DOHH2 (cell line): ENCODE measurements at regions not wholly inside any gene's neighbourhood (a gene's known extent, or its start where the extent isn't known, plus 50 kb on each side); places are given as distances from the start of the nearest gene placed in this dataset.

Experiments
- H3F3A ChIP-seq: fragments of 200-600 bp; sonication (generic), shearing (Covaris generic); 2 replicates; pipeline ENCODE4 v1.6.0; 2016; ENCODE audit warnings: antibody characterized with exemption, mild to moderate bottlenecking; ENCODE audit not compliant: control insufficient read depth, insufficient read depth
- H3K27ac ChIP-seq: fragments of 200-600 bp; sonication (generic); 2 replicates; pipeline ENCODE4 v1.5.1; 2014; ENCODE audit warnings: low read depth, mild to moderate bottlenecking, low read length, moderate library complexity
- H3K27me3 ChIP-seq: fragments of 200-600 bp; sonication (generic); 2 replicates; pipeline ENCODE4 v1.6.1; 2014; ENCODE audit warnings: mild to moderate bottlenecking, low read length, mixed read lengths; ENCODE audit not compliant: control insufficient read depth
- H3K36me3 ChIP-seq: fragments of 200-600 bp; sonication (generic); 2 replicates; pipeline ENCODE4 v1.6.1; 2014; ENCODE audit warnings: mild to moderate bottlenecking, low read length, moderate library complexity, mixed read lengths; ENCODE audit not compliant: control insufficient read depth
- H3K4me1 ChIP-seq: fragments of 200-600 bp; sonication (generic); 2 replicates; pipeline ENCODE4 v1.6.1; 2014; ENCODE audit warnings: mild to moderate bottlenecking, low read length, mixed read lengths; ENCODE audit not compliant: control insufficient read depth
- H3K4me2 ChIP-seq: fragments of 200-600 bp; sonication (generic); 2 replicates; pipeline ENCODE4 v1.6.0; 2014; ENCODE audit warnings: mild to moderate bottlenecking, low read length, moderate library complexity
- H3K4me3 ChIP-seq: fragments of 200-600 bp; sonication (generic); 2 replicates; pipeline ENCODE4 v1.5.1; 2014; ENCODE audit warnings: mild to moderate bottlenecking, low read length, mixed read lengths
- H3K79me2 ChIP-seq: fragments of 200-600 bp; sonication (generic); 2 replicates; pipeline ENCODE4 v1.6.1; 2014; ENCODE audit warnings: mild to moderate bottlenecking, low read length, mixed read lengths; ENCODE audit not compliant: control insufficient read depth
- H3K9me2 ChIP-seq: fragments of 200-600 bp; sonication (generic); replicated peaks from 2 replicates; pipeline ENCODE4 v1.6.1; 2014; ENCODE audit warnings: mild to moderate bottlenecking, low read length, mixed read lengths; ENCODE audit not compliant: control insufficient read depth
- H3K9me3 ChIP-seq: fragments of 200-600 bp; sonication (generic); 2 replicates; pipeline ENCODE4 v1.6.1; 2014; ENCODE audit warnings: antibody characterized with exemption, low read length, mixed read lengths; ENCODE audit not compliant: control insufficient read depth, insufficient read depth
- H4K20me1 ChIP-seq: fragments of 200-600 bp; sonication (generic); 2 replicates; pipeline ENCODE4 v1.6.0; 2014; ENCODE audit warnings: low read depth, mild to moderate bottlenecking, antibody characterized with exemption, low read length, moderate library complexity; ENCODE audit not compliant: control insufficient read depth, insufficient read depth
- EZH2phosphoT487 ChIP-seq: fragments of 200-600 bp; sonication (generic); IDR thresholded peaks from 2 replicates; pipeline ENCODE4 v1.6.1; 2017; ENCODE audit warnings: borderline replicate concordance, mild to moderate bottlenecking, antibody characterized with exemption, low read length, moderate library complexity, mixed read lengths
- TF ChIP-seq, protein P1 (sequence below): fragments of 200-600 bp; sonication (generic); IDR thresholded peaks from one replicate; pipeline ENCODE4 v1.5.1; 2014; ENCODE audit warnings: antibody characterized with exemption, mild to moderate bottlenecking, low read depth, low read length; ENCODE audit not compliant: poor library complexity, severe bottlenecking

DNA sequence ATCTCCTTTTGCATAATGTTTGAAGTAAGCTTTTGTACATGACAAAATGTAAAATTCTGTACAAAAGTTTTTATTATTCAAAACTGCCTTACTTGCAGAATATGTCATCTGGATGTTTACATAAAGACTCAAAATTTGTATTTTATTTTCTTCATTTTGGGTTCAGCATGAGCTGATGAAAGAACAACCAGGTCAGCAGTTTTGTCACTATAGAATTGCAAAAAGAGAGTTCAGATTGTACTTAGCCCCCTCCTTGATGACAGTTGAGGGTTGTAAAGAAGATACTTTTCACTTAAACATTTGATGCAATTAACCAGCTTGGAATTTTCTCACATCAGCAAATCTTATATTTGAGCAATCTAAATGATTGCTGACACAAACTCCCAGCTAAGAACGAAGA is 669.3 kb downstream of the PLA2G4A start:
- no peaks in the 10 kb centered on the region for H3K9me3 ChIP-seq
- no peak overlapping the region for H3K27ac ChIP-seq
- no peaks in the 10 kb centered on the region for H3K9me2 ChIP-seq
- H3K4me2 ChIP-seq: no peak overlapping the region
- H3K36me3 ChIP-seq: no peaks in the 10 kb centered on the region
- H3K4me3 ChIP-seq: no peak overlapping the region
- H3K4me1 ChIP-seq: no peaks in the 10 kb centered on the region
- no peaks in the 10 kb centered on the region for H3K27me3 ChIP-seq
- H4K20me1 ChIP-seq: no peaks in the 10 kb centered on the region
- TF ChIP-seq, protein P1, sequence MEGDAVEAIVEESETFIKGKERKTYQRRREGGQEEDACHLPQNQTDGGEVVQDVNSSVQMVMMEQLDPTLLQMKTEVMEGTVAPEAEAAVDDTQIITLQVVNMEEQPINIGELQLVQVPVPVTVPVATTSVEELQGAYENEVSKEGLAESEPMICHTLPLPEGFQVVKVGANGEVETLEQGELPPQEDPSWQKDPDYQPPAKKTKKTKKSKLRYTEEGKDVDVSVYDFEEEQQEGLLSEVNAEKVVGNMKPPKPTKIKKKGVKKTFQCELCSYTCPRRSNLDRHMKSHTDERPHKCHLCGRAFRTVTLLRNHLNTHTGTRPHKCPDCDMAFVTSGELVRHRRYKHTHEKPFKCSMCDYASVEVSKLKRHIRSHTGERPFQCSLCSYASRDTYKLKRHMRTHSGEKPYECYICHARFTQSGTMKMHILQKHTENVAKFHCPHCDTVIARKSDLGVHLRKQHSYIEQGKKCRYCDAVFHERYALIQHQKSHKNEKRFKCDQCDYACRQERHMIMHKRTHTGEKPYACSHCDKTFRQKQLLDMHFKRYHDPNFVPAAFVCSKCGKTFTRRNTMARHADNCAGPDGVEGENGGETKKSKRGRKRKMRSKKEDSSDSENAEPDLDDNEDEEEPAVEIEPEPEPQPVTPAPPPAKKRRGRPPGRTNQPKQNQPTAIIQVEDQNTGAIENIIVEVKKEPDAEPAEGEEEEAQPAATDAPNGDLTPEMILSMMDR: no peak
- no peak for TF ChIP-seq EZH2phosphoT487
- H3F3A ChIP-seq: no peaks in the 10 kb centered on the region
- no peaks in the 10 kb centered on the region for H3K79me2 ChIP-seq

DNA sequence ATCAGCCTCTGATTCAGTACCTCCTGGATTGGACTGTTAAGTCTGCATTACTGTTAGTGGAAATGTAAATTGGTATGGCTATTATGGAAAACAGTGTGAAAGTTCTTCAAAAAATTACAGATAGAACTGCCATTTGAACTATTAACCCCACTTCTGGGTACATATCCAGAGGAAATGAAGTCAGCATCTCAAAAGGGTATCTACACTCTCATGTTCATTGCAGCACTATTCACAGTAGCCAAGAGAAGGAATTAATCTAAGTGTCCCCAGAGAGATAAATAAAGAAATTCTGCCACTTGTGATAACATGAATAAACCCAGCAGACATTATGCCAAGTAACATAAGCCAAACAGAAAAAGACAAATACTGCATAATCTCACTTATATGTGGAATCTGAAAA is 676.0 kb downstream of the PLA2G4A start:
- no peaks in the 10 kb centered on the region for H3K36me3 ChIP-seq
- H3K27me3 ChIP-seq: no peaks in the 10 kb centered on the region
- no peaks in the 10 kb centered on the region for H3K79me2 ChIP-seq
- no peaks in the 10 kb centered on the region for H3K9me3 ChIP-seq
- H3F3A ChIP-seq: no peaks in the 10 kb centered on the region
- no peak overlapping the region for H3K4me2 ChIP-seq
- no peak overlapping the region for H3K4me3 ChIP-seq
- no peak for TF ChIP-seq EZH2phosphoT487
- TF ChIP-seq, protein P1: no peak
- H3K4me1 ChIP-seq: no peaks in the 10 kb centered on the region
- H3K9me2 ChIP-seq: no peaks in the 10 kb centered on the region
- no peaks in the 10 kb centered on the region for H4K20me1 ChIP-seq
- H3K27ac ChIP-seq: no peak overlapping the region

DNA sequence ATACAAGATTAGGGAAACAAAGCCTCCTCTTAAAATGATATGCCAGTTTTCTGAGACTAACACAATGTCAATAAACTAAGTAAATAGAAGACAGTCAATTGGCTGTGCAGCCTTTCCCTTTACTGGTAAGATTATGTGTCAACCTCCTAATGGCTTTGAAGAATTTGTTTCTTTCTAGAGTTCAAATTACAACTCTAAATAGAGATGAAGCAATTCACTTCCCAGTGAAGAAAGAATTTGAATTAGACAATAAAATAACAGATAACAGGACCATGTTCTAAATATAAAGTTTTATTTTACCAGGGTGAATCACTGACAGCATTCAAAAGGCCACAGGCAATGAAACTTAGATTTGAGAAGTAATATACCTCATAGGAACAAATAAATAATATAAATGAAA is 680.3 kb downstream of the PLA2G4A start:
- Histone ChIP-seq H3K79me2 (no peaks in the 10 kb centered on the region), H3K4me2 (no peak overlapping the region)

More for the DNA sequence above, 680.3 kb downstream of the PLA2G4A start:
- Histone ChIP-seq H3K9me2 (no peaks in the 10 kb centered on the region), H3F3A (no peaks in the 10 kb centered on the region), H3K9me3 (no peaks in the 10 kb centered on the region), H3K4me3 (no peak overlapping the region), H3K4me1 (no peaks in the 10 kb centered on the region), H3K27ac (no peak overlapping the region), H3K27me3 (no peaks in the 10 kb centered on the region), H3K36me3 (no peaks in the 10 kb centered on the region), H4K20me1 (no peaks in the 10 kb centered on the region)
- TF ChIP-seq EZH2phosphoT487: no peak
- TF ChIP-seq, protein P1: no peak
